ENCODE measurements at regions not wholly inside any gene's neighbourhood (a gene's known extent, or its start where the extent isn't known, plus 50 kb on each side); places are given as distances from the start of the nearest gene placed in this dataset.
"Not testable (repeated sequence)": the region's sequence is repeated elsewhere in the genome, so short reads cannot be mapped to it uniquely, and the experiment has no call there.

- no peak for DNase-seq
Observed at GRCh38 chr5:82596451-82596850, 318.3 kb upstream of the RPS23 start.

DNA sequence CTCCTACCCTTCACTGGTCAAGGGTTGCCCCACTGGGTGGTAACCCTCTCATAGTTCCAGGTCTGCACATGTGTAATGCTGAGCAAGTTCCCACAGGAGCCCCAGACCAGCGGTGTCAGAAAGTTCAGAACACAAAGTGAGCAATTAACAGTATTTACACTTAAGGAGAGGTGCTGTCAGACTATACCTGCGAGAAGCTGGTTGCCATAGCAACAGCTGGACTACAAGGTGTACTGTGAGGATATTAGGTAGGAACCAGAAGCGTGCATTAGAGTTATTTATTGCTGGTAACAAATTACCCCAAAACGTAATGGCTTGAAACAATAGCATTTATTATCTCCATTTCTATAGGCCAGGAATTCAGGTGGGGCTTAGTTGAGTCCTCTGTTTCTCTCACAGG is 317.0 kb upstream of the RPS23 start:
- no peak for DNase-seq

DNA sequence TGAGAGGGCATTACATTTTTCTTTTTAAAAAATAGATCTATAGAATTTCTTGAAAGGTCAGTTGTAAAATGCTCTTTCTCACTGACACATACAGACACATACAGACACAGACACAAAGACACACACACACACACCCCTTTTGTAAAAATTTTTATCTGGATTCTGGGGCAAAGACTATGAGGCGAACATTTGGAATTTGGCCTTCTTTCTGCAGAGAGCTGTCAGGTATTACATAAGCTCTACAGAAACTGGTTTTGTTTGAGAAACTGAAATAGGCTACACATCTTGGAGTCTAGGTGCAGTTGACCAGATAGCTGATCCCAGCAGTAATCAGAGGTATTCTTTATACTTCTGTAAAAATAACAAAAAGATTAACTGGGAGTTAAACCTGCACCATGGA is 315.9 kb upstream of the RPS23 start:
- peak; percentile 62 for DNase-seq

GRCh38 chr5:82593481-82593880 is 315.3 kb upstream of the RPS23 start:
- DNase-seq: peak; percentile 16

DNA sequence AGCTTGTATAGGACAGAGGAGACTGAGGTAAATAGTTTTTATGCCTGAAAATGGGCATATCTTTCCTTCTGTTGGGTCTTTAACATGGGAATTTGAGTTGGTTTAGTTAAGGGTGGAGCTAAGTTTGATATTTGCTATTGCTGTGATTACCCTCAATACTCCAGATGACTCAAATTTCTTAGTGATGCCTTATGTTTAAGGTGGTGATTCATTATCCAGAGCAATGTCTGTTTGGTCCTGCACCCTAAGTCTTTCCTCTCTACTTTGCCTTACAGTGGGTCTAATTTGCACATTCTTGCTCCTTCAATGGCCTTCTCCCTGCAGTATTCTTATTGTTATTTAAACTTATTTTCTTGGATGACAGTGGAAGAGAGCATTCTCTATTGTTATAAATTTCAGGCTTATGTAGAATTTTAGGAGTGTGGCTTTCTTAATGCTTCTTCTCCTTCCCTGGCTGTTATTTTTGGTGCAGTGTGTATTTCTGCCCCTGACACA is 312.9 kb upstream of the RPS23 start:
- no peak for DNase-seq

- no peak for DNase-seq
Observed at GRCh38 chr5:82590112-82590511, 312.0 kb upstream of the RPS23 start.

- DNase-seq: no peak
Observed at GRCh38 chr5:82586661-82587310, 308.6 kb upstream of the RPS23 start.

- no peak for DNase-seq
Observed at GRCh38 chr5:82586181-82586580, 308.0 kb upstream of the RPS23 start.

DNA sequence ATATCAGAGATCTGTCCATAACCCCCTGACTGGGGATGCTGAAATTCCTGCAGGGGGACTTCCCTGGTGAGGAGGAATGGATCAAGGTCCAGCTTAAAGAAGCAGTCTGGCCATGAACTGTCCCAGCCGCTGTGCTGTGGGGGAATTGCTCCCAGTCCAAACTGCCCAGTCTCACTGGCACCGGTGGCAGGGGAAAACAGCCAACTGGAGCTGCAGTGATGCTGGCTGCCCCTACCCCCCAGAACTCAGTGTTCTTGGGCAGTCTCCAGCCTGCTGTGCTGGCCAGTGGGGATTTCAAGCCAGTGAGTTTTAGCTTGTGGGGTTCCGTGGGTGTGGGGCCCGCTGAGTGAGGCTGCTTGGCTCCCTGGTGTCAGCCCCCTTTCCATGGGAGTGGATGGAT is 306.5 kb upstream of the RPS23 start:
- DNase-seq: no peak

GRCh38 chr5:82583331-82583730 is 305.2 kb upstream of the RPS23 start:
- DNase-seq: not testable (repeated sequence)

DNA sequence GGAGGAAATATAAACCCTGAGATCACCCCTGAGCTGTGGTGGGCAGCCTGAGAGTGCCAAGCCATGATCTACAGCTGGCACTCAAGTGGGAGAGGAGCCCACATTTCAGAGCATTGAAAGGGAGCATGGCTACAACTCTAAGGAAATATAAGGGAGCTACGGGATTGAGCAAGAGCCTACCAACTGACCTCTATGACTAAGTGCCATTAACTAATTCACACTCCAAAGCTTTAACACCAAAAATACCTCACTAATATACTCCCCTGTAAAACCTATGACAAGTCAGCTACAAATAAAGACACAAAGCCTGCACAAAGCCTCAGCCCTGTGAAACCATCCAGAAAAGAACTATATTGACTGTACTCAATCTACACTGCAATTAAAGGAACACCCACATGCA is 286.8 kb upstream of the RPS23 start:
- no peak for DNase-seq

GRCh38 chr5:82563745-82564144 is 285.6 kb upstream of the RPS23 start:
- DNase-seq: no peak

DNA sequence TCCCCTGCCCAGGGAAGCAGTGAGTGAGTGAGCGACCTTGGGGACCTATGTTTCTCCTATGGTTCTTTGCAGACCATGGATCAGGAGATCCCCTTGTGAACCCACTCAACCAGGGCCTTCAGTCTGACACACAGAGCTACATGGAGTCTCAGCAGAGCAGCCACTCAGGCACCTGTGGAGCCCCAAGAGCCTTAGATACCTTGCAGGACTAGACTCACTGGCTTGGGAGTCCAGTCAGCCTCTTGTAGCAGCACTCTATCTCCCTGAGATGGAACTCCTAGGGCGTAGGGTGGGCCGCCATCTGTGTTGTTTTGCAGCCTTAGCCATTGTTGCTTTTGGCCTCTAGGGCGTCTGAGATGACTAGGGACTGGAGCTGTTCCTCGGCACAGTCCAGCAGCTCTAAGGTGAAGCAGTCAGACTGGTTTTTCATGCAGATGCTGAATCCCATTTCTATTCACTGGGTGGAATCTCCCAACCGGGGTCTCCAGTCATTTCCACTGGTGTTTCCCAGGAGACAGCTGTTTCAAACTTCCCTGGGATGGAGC is 284.6 kb upstream of the RPS23 start:
- DNase-seq: no peak

- DNase-seq: no peak
Observed at GRCh38 chr5:82561797-82562196, 283.6 kb upstream of the RPS23 start.

DNA sequence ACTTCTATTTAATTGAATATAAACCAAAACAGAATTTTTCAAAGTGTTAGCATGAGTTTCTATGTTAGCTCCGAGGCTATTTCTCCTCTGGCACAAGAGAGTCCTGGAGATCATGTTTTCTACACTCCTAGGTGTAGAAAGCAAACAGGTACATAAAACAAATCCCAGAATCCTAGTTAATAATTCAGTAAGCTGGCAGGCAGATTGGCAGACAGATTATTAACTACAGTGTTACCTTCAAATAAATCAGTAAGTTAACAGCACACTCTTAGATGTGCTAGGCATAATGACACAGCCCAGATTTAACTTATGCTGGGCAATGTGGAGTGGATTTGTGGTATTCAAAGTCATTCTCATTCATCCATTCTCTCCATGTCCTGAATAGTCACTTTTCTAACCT is 282.8 kb upstream of the RPS23 start:
- DNase-seq: no peak

DNA sequence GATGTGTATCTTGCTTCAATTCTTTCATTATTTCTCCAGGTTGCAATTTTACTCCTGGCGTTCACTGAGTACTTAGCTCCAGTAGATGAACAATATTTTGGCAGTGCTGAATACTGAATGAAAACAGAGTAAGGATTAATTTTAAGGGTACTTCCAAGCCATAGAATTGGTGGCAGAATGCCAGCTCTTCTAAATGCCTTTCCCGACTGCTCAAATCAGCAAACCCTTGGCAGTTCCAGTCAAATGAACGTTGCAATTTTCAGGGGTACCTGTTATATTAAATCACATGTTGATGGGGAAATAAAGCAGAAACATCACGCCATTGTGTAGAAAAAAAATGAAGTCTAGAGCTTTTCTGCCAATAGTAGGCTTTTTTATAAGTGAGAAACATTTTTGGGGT is 282.4 kb upstream of the RPS23 start:
- DNase-seq: no peak

GRCh38 chr5:82551840-82552385 is 273.8 kb upstream of the RPS23 start:
- DNase-seq: no peak

DNA sequence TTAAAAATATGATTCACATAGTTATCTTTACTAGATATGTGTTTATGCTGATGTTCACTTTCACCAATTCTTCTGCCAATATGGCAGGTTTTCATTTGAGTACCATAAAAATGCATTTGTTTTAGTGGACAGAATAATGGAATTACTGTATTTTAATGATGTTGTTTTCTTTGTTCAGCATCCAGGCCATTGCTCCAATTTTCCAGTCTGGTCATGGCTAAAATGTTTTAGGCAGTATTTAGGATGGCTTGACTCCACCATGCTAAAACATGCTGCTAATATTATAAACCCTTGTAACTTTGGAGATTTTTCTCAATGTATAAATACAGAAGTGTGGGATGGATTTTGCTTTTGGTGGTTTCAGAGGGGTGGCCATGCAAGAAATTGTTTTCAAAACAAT is 273.0 kb upstream of the RPS23 start:
- no peak for DNase-seq

DNA sequence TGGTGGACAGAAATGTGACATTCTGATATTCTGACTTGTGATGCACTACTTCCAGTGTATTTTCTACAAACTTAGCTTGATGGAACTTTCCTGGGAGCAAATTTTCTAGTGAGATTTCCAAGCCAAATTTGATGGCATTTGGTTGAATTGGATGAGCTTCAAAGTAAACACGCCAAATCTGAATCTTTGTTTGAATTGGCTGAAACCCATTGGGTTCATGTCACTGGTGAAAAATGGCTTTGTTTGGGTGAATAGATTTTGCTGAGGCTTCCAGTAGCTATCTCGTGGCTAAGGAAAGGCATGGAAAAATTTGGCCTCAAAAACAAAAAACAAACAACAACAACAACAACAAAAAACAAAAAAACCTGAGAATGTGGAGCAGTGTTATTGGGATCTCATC is 271.1 kb upstream of the RPS23 start:
- DNase-seq: no peak

- no peak for DNase-seq
Observed at GRCh38 chr5:82544004-82544403, 265.9 kb upstream of the RPS23 start.

DNA sequence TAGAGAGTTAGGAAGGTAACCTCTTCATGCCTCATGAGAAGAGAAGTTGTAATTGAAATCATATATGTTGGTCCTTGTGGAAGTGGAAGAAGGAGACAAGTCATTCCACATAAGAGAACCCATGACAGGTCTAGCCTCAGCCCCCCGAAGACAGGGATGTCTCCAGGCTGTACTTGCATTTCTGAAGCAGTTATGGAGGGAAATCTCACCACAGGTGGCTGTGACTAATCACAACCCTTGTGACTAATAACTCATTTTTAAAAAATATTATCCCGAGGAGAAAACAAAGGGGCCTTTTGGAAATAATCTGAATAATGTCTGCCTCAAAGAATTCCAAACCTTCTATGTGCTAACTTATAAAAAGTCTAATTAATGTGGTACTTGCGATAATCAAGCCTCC is 262.1 kb upstream of the RPS23 start:
- DNase-seq: no peak

DNA sequence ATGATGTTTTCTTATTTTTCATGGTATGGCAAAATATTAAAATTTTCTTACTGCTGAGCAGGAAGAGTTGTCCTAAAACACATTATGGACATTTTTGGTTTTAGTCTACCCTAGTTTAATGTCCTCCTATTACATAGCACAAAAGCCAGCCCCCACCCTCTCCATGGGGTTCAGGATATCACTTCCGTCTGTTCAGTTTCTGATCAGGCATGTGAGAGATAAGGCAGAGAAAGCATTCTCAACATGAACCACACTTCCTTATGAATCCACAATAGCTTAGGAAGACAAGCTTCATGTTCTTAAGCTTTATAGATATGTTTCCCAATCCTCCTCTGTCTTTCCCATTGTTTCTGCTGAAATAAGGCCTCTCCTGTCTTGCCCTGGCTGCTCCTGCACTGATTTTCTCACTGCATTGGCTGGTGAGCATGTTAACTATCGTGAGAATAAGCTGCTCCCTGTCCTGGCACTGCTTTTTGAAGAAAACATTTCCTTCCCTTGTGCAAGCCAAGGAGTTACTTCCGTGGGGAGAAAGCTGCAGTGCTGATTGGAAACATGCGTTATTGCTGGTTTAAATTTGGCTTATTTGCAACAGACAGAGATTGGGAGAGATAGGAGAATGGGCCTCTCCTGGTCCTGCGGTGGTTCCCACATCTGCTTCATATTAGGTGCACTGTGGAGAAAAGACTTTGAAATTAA is 260.3 kb upstream of the RPS23 start:
- DNase-seq: no peak

- DNase-seq: no peak
Observed at GRCh38 chr5:82537687-82538306, 259.6 kb upstream of the RPS23 start.

DNA sequence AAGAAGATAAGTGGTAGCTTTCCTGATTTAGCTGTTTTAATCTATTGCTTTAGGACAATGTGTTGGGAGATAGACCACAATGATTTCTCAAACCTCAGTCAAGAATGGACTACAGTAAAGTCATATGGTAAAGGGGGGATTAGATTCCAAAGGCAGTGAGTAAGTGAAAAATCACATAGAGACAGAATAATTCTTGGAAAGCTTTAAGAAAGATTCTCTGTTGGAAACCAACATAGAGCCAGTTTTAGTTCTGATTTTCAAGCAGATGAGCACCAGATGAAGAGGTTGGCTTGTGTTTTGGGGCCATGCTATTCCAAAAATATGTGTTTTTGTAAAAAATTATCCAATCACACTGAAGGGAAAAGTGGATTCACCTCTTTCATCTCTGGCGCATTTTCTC is 256.8 kb upstream of the RPS23 start:
- DNase-seq: no peak
